Fibroblast of peridontal ligament (primary cell): ENCODE measurements at regions not wholly inside any gene's neighbourhood (a gene's known extent, or its start where the extent isn't known, plus 50 kb on each side); places are given as distances from the start of the nearest gene placed in this dataset.

Experiments used
- DNase-seq: peaks from one replicate; pipeline ENCODE4 v3.0.0-alpha.2; 2010; ENCODE audit errors: extremely low read depth

DNA sequence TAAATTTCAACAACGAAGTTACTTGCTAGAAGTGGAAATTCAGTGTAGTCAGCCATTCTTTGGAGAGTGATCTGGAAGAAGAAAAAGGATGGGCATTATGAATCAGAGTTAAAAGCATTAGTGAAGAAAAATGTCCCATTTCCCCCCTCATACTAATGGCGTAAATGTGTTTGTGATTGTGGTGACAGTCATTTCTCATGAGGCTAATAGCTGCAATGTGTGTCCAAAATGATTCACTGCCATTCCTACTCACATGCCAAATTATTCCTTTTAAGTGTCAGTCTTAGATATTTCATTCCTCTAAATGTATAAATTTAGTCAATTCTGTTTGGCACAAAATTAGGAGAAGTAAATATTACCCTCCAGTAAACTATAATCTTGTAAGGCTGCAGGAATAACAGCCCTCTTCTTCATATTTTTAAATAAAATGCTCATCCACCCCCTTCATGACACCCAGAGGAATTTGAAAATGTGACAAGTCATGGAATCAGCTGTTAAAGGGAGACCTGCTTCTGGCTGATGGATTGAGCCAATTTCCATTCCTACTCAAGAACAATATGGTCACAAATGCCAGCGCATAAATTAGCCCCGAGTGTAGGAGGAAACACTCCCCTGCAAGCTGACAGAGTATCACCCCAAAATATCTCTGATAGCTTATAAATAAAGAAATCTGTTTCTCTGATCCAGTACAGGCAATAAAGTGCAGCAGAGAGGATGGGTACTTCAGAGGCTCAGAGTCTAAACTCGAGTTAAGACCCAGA lies 912.3 kb upstream of the SEL1L start:
- DNase-seq: no peak

DNA sequence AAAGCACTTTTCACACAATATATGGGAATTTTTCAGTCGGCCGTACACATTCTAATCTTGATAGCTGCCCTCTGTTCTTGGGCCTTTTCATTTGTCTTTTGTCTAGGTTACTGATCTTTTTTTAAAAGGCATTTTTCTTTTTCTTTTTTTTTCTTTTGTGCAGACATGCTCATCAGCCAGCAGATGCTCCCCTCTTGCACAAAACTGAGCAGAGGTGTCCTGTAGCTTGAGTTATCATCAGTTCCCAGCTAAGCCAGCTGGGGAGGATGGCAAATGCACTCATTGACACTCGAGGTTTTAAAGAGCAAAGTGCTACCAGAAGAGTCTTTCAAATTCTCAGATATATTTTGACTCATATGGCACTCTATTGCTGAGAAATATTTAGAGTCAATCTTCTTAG lies 913.9 kb upstream of the SEL1L start:
- DNase-seq: no peak

DNA sequence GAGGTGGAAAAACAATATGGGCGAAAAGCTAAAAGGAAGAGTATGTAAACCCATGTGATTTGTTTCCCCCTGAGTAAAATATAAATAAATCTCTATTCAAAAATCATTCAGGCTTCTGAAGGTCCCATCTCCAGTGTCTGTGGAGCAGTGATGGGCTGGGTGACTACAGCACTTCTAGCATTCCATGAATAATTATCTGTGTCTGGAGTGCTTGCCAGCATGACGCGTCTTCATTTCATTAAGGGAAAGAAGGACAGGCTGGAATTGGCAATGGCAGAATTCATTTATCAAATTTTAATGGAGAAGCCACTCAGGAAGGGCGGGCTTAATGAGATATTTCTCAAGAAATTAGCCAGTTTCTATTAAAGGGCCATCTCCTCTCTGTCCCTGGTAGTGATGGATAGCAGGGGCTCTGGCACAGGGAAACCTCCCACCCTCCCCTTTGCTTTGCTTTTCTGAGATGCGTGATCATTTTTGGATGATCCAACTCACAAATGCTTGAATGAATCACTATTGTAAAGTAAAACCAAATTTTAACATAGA lies 916.3 kb upstream of the SEL1L start:
- DNase-seq: no peak

DNA sequence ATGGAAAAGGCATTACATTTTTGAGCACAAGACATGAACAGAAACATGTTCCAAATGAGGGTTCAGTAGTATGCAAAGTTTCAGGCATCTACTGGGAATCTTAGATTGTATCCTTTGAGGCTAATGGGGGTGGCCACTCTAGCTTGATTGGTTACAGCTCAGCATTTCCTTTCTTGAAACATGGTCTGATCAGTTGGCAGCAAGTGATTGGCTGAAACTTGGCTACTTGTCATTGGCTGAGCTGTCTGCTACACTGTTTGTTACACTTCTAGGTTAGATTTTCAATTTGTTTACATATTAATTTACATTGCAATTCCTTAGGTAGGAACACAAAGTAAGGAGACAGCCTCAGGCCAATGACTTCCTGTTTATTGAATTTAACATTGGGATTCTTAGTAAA lies 918.0 kb upstream of the SEL1L start:
- no peak for DNase-seq

DNA sequence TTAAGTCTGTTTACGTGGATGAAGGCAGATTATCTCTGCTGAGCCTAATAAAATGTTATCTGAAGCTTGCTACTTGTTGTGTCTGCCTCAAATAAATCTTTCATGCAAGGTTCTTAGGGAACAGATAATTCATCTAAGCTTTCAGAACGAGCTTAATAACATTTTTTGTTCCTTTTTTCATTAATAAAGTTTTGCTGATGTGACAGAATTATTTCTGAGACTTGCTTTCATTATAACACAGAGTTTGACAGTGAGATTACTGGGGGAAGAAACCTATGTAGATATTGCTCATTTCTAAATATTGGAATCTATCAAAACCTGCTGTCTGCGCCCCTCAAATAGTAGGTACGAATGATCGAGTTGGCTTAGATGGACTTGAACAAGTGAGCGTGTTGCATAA lies 948.7 kb upstream of the SEL1L start:
- no peak for DNase-seq

DNA sequence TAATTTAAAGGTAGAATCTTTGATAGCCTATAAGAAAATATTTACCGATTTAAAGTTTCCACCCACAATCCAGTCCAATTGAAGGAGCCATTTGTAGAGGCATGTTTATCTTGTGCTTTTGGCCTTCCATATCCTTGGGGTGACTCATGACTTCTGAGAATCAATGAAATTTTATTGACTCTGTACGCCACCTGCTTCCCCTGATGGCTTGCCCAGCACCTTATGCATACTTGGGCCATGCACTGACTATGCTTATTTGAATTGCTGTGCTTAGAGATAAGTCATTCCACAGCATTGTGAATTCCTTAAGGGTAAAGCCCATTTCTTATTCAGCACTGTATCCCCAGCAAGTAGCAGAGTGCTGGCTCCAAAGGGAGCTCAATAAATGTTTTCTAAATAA lies 954.8 kb upstream of the SEL1L start:
- no peak for DNase-seq

DNA sequence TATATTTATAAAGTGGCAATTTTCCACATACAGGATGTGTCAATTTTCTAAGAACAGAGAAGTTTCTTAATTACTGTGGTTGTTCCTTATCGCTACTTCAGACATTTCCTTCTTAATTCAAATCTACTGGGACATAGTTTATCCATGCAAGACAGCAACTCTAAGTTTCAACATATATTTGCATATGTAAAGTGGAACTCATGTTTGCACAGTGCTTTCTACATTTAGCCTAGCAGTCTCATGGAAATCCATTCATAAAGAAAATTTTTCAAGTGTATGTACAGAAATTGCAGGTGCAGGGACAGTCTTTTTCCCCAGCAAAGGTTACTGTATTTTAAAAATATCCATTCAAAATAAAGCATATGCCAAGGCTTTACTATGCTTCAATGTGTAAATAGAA lies 956.7 kb upstream of the SEL1L start:
- no peak for DNase-seq

DNA sequence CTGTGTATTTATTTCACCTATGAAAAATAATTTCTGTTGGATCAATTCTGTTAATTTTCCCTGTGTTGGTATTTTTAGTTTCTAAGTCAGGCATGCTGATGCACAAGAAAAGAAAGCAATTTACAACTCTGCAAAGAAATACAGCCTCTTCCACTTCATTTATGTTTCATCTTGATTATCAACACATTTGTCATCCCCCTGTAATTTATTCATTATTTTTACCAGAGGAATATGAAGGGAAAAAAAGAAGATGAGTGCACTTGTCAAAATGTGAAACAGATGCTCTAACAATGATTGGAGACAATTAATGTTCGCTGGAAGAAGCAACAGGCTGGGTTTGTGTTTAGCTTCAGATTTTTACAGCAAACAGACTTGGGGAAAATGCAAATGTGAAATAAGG lies 958.5 kb upstream of the SEL1L start:
- DNase-seq: no peak

DNA sequence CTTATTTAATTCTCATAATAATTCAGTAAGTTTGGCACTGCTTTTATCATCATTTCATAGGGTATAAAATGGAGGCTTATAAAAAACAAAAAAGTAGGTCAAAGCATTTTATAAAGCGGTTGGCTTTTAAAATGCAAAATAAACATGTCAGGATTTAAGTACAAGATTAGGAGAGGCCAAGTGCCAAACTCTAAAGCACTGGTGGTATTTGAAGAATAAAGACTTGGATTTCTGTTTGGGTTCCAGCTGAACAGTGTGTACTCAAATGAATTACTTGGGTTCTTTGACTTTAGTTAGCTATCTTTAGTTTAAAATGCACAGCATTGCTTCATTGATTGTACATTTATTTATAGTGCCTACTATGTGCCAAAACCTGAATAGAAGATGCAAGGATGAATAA lies 966.6 kb upstream of the SEL1L start:
- no peak for DNase-seq

DNA sequence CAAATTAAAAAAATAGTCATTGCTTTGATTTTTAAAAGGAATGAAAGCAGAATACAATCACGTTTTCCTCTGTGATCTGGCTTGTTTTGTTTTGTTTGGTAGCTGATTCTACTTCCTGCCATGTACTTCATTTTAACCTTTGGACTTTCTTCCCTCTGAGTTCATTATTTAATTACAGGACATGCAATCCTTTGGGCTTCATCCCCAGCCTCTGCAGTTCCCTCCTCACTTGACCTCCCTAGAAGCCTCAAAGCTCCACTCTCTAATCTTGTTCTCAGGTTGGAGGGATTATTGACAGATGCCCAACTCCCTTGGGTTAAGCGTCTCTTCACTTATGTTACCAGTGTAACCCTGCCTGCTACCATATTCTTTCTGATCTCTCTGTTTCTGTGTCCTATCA lies 967.9 kb upstream of the SEL1L start:
- DNase-seq: no peak

DNA sequence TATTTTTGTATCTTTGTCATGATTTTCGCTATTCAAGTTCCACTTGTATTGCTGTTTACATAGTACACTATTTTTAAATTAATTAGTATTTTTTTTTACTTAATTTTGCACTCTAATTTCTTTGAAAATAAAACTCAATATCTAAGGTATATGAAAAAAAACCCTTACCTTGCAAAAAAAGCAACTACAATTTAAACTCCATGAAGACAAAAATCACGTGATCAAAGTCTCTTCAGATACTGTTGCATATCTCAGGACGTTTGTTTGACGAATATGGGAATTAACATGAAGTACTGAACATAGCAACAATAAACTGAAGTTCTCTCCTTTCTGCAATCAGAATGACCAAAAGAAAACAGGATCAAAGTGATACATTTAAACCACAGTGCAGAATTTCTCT lies 968.4 kb upstream of the SEL1L start:
- DNase-seq: no peak

DNA sequence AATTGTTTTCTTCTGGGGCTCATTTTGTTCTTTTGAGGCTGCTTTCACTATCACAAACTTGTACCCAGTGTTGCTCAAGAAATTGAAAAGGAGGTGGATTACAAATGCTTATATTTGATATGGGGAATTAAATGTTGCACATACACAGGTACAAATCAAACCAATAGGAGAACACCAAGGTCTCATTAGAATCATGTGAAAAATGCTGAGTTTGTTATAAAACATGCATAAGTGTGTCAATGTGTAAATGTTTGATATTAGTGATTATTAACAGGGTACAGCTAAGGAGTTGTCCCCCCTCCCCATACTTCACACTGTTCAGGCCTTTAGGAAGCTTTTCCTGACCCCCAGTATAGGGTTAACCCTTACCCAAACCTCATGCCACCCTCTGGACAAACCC lies 971.2 kb upstream of the SEL1L start:
- no peak for DNase-seq

DNA sequence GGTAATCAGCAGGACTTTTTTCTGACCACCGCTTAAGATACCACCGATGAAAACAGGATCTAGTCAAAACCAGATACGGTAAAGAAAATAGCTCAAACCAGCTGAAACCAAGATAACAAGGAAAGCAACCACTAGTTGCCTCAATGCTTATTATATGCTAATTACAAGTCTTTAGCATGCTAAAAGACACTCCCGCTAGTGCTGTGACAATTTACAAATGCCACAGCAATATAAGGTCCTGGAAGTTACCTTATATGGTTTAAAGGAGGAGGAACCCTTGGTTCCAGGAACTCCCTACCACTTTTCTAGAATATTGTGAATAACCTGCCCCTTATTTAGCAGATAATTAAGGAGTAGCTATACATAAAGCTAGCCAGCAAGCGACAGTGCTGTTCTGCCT lies 976.4 kb upstream of the SEL1L start:
- no peak for DNase-seq

DNA sequence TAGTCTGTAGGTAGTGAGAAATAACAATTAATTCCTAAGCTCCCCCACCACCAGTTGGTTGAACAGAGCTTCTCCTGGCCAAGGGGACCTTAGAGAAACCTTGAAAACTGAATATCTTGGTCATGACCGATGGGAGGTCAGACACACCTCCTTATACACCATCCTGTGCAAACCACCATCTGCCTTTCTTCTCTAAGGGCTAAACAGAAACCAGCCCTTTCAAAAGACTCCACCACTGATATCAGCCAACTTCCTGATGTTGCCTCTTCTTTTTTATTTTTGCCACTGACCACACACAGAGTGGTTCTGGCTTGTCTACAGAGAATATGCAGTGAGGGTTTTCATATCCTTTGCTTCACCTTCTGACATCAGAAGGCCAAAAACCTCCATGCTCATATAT lies 977.7 kb upstream of the SEL1L start:
- DNase-seq: no peak

DNA sequence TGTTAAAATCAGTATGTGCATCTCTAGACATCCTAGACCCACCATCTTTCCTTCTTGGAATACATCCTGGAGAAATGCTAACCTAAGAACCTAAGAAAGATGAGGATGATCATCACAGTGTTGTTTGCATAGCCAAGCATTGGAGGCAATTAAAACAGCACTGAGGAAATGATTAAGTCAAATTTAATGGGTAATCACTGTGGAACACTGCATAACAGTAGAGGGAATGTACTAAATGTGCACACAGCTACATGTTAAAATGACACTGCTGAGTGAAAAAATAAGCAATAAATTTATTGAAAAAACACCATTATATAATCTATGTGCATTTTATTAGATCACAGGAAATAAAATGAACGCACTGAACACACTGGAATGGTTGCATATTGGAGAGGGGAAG lies 987.1 kb upstream of the SEL1L start:
- DNase-seq: no peak

DNA sequence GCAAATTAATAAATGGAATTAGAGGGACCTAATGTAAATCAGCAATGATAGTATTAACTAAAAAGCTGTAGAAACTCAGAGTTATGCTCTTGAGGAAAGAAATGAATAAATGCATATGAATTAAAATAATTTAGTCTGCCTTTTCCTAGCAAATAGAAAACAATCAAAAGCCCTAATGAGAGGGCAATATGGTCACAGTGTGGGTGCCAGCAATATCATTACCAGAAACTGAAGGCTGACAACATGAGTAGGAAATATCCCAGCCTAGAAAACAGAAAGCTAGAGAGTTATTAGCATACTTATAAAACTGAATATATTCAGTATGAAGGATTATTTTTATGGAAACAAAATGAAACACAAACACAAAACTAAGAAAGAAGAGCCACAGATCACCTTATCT lies 987.5 kb upstream of the SEL1L start:
- DNase-seq: no peak

DNA sequence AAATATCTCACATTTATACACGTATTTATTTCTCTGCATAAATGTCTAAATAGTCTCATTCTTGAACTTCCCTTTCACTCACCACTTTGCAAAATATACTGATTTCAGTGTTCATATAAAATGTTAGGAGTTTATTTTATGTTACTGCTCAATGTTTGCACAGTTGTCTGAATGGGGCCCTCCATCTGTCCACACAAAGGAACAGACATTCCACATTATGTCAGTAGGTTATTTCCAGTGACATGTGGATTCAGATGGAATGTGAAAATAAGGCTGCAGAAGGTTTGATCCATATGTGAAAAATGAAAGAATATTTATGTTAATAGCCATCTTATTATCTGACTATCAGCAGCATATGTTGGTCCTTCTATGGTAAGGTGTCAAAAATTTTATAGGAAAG lies 994.4 kb upstream of the SEL1L start:
- DNase-seq: no peak

DNA sequence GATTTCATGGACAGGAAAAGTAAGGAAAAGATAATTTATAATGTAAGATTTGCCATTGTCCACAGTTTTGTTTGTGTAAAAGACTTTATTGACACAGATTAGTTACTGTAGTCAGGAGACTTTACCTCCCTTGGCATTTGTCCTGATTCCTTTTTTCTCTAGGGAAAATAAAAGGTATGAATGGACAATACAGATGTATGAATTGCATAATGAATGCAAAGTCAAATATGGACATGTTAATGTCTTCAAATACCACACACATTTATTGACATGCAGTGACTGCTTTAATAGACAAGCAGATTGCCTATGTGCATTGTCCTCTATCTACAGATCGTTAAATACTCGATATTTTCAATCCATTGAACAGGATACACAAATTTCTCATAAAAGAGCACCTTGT lies 999.7 kb upstream of the SEL1L start:
- DNase-seq: no peak

DNA sequence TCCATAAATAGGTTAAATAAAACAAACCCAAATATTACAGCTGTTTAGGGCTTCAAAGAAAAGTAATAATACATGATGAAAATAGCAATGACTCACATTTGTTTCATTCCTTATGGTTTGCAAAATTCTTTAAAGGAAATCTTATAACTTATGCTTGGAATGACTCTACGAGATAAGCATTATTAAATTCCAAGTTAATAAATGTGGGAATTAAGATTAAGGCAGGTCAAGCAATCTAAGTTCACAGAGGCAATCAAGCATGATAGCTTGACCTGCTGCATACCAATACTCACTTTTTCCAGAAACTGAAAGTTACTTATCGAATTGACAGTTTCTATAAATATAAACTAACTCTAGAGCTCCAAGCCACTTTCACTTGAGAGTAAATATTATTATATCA lies 1002.9 kb upstream of the SEL1L start:
- DNase-seq: no peak

DNA sequence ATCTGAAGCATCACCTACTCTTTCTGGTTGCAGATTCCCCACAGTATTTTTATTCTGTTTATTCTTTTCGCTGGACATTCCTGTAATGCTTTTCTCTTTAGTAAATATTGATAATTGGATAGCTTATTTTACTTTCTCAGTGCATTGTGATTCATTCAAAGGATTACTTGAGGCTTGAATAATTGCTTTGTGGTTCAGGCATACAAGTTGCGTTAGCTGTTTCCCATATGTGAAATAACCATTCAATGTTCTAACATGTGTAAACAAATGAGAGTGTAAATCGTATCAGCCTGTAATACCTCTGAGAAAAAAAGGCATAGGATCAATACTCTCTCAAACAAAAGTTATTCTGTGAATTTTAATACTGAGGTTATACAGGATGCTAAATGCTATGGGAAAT lies 1004.2 kb upstream of the SEL1L start:
- no peak for DNase-seq

DNA sequence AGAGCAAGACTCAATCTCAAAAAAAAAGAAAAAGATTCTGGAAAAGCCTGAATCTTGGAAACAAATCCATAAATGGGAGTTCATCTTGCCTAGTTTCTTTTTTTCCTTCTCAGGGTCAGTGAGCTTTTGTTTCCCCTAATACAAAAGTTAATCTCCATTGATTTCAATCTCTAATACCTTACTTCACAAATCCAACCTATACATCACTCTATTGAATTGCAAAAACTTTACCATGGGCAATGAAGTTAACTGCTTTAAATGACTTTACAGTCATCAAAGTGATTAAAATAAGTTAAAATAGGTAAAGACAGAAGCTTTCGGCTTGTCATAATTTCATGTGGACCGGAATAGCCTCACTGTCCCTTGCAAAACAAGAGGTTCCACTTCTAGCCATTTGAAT lies 1012.7 kb upstream of the SEL1L start:
- DNase-seq: no peak

DNA sequence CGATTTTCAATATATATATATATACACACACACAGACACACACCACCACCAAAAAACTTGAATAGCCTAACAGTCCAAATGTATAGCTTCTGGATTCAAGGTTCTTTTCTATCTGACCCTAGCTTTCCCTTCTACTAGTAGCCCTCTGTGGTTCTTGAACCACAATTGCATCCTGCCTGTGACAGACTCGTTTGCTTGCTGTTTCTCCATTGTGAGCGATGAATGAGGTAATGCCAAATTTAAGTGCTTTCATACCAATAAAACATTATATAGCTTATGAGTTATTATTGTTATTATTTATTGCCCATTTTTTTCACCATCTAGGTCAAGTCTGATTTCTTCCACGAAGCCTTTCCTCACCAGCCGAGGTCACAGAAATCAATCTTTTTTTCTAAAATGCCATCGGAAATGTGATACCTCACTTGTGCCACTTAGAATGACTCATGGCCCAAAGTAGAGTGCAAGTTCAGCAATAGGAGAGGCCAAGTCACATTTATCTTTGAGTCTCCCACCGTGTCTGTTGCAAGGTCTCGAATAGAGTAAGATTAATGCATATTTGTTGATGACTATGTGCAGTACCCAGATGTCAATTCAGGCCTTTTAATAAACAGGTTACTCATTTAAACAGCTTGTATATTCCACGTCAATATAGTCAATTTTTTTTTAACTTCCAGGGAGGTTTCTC lies 1015.8 kb upstream of the SEL1L start:
- no peak for DNase-seq

DNA sequence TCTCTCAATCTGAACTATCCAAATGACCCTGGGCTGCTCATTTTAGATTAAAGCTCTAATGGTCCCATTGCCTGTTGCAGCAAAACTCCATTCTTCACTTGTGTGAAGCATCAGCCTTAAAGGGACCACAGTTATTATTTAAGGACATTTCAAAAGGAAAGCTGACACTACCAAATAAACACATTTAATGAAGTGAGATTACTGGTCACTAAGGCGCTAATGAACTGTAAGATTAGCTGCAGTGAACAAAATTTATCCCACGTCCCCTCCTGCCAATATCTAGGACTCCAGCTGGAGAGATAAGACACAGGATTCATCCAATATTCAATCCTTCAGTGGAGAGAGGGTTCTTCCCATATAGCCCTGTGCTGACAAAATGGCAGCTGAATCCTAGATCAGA lies 1029.2 kb upstream of the SEL1L start:
- DNase-seq: no peak

DNA sequence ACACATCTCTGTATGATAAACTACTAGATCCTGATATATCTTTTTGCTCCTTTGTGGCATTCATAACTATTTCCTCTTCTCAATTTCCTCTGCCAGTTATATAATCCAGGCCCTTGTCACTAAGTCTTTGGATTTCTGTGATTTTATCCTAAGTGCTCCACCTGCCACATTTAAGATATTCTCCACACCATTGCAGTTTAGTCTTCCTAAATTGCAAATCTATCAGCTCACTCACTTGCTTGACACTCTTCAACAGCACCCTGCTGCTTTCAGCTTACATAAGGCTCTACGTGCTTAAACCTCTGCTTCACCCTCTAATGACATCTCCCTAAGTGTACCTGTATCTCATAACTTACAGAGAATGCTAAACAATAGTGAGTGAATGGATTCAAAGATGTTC lies 1032.2 kb upstream of the SEL1L start:
- DNase-seq: no peak
